ENCODE measurements at regions not wholly inside any gene's neighbourhood (a gene's known extent, or its start where the extent isn't known, plus 50 kb on each side); places are given as distances from the start of the nearest gene placed in this dataset.

GRCh38 chr2:64234150-64234549 lies 89.9 kb upstream of the PELI1 start:
- Mint-ChIP-seq H3K9me3 (peaks cover 0 to 1% (median 0%) of the 10 kb centered on the region in 7 donors), H3K4me3 (no peak overlapping the region), H3K4me1 (peaks cover 10% of the 10 kb centered on the region), H3K27ac (no peak overlapping the region), H3K36me3 (peaks cover 4 to 13% of the 10 kb centered on the region in 2 donors), H3K27me3 (ENCODE audit: low read depth in 3 of 3) (peaks cover 0 to 2% (median 0%) of the 10 kb centered on the region in 3 donors)
- Histone ChIP-seq H3K36me3 (replicated peaks in 1 of 2; ENCODE audit: control insufficient read depth in 1 of 2, insufficient read depth in 2 of 2, low read length in 2 of 2) (no peaks in the 10 kb centered on the region), H3K9me3 (replicated peaks in 1 of 2; ENCODE audit: control insufficient read depth in 1 of 2, insufficient read depth in 1 of 2, low read length in 2 of 2) (no peaks in the 10 kb centered on the region), H3K4me1 (ENCODE audit: control insufficient read depth in 1 of 2, insufficient read depth in 2 of 2, low read length in 2 of 2) (peaks cover 0 to 5% of the 10 kb centered on the region in 2 donors), H3K27me3 (ENCODE audit: control insufficient read depth in 2 of 2, insufficient read depth in 2 of 2, low read length in 2 of 2) (no peaks in the 10 kb centered on the region), H3K9ac (ENCODE audit: insufficient read depth, low read length, poor library complexity, severe bottlenecking) (no peak overlapping the region), H3K4me3 (replicated peaks in 1 of 3; ENCODE audit: low read depth in 2 of 3, low read length in 3 of 3) (no peak overlapping the region), H3K4me2 (replicated peaks; ENCODE audit: extremely low read depth, low read length, poor library complexity, severe bottlenecking) (no peak overlapping the region), H2AFZ (ENCODE audit: insufficient read depth, low read depth, low read length, poor library complexity, severe bottlenecking) (no peak overlapping the region), H3K27ac (ENCODE audit: low read depth in 1 of 2, low read length in 2 of 2) (no peak overlapping the region), H4K20me1 (ENCODE audit: insufficient read depth, low read length) (no peaks in the 10 kb centered on the region), H3K79me2 (ENCODE audit: insufficient read depth, low read length) (no peaks in the 10 kb centered on the region)
- TF ChIP-seq CTCF (IDR thresholded peaks at IDR 0.05), result no peak
- DNase-seq, result no peak
- intact Hi-C loops (cut with micrococcal nuclease), result no loop called here
- WGBS (ENCODE audit: insufficient coverage), result no CpG with 5 or more reads among the region's 5 CpGs

GRCh38 chr2:64234785-64235184 lies 90.6 kb upstream of the PELI1 start:
- Histone ChIP-seq H4K20me1 (ENCODE audit: insufficient read depth, low read length) (no peaks in the 10 kb centered on the region), H3K9ac (ENCODE audit: insufficient read depth, low read length, poor library complexity, severe bottlenecking) (no peak overlapping the region), H3K27me3 (ENCODE audit: control insufficient read depth in 2 of 2, insufficient read depth in 2 of 2, low read length in 2 of 2) (no peaks in the 10 kb centered on the region), H3K4me1 (ENCODE audit: control insufficient read depth in 1 of 2, insufficient read depth in 2 of 2, low read length in 2 of 2) (no peaks in the 10 kb centered on the region), H3K4me3 (replicated peaks in 1 of 3; ENCODE audit: low read depth in 2 of 3, low read length in 3 of 3) (no peak overlapping the region), H3K27ac (ENCODE audit: low read depth in 1 of 2, low read length in 2 of 2) (no peak overlapping the region), H3K36me3 (replicated peaks in 1 of 2; ENCODE audit: control insufficient read depth in 1 of 2, insufficient read depth in 2 of 2, low read length in 2 of 2) (no peaks in the 10 kb centered on the region), H2AFZ (ENCODE audit: insufficient read depth, low read depth, low read length, poor library complexity, severe bottlenecking) (no peak overlapping the region), H3K79me2 (ENCODE audit: insufficient read depth, low read length) (no peaks in the 10 kb centered on the region), H3K9me3 (replicated peaks in 1 of 2; ENCODE audit: control insufficient read depth in 1 of 2, insufficient read depth in 1 of 2, low read length in 2 of 2) (no peaks in the 10 kb centered on the region), H3K4me2 (replicated peaks; ENCODE audit: extremely low read depth, low read length, poor library complexity, severe bottlenecking) (no peak overlapping the region)
- DNase-seq, result no peak
- H3K27ac Mint-ChIP-seq, result no peak overlapping the region
- peaks cover 0 to 2% (median 0%) of the 10 kb centered on the region in 3 donors for H3K27me3 Mint-ChIP-seq (ENCODE audit: low read depth in 3 of 3)
- peaks cover 4 to 9% of the 10 kb centered on the region in 2 donors for H3K36me3 Mint-ChIP-seq
- peaks cover 6% of the 10 kb centered on the region for H3K4me1 Mint-ChIP-seq
- no peak overlapping the region for H3K4me3 Mint-ChIP-seq
- H3K9me3 Mint-ChIP-seq, result peaks cover 0 to 1% (median 0%) of the 10 kb centered on the region in 7 donors
- WGBS (ENCODE audit: insufficient coverage), result 100% methylated on average over 3 of the region's 3 CpGs
- TF ChIP-seq CTCF (IDR thresholded peaks at IDR 0.05), result no peak
- intact Hi-C loops (cut with micrococcal nuclease), result no loop called here
